ENCODE measurements at regions not wholly inside any gene's neighbourhood (a gene's known extent, or its start where the extent isn't known, plus 50 kb on each side); places are given as distances from the start of the nearest gene placed in this dataset.

DNA sequence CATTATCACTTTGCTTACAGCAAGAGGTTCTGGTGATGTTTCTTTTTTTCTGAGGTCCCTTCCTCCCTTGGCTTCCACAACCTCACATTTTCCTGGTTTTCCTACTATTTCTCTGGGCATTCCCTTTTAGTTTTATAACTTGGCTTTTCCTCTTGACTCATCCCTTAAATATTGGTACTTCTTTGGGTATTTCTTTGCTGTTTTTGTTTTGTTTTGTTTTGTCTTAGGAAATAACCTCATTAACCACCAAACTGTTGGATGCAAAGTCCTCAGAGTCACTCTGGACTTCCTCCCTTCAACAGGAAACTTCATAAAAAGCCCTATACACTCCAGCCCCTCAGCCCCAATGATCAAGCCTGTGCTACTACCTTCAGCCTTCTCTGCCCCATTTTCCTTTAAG lies 211.1 kb downstream of the DUSP10 start:
- Histone ChIP-seq H3K79me2 (ENCODE audit: insufficient read depth, low read length) (no peaks in the 10 kb centered on the region), H3K36me3 (ENCODE audit: insufficient read depth, low read length) (no peaks in the 10 kb centered on the region), H3K9ac (ENCODE audit: low read length) (no peak overlapping the region), H3K9me3 (ENCODE audit: insufficient read depth, low read depth, low read length) (no peaks in the 10 kb centered on the region), H3K4me2 (ENCODE audit: low read length) (no peak overlapping the region), H2AFZ (ENCODE audit: low read depth, low read length) (no peak overlapping the region), H3K27ac (ENCODE audit: low read depth, low read length) (no peak overlapping the region), H3K4me1 (ENCODE audit: insufficient read depth, low read length) (no peaks in the 10 kb centered on the region), H3K4me3 (ENCODE audit: insufficient read depth, low read depth, low read length) (no peak overlapping the region), H3K27me3 (ENCODE audit: insufficient read depth, low read length) (peaks cover 13% of the 10 kb centered on the region), H4K20me1 (ENCODE audit: insufficient read depth, low read length) (no peaks in the 10 kb centered on the region)
- Mint-ChIP-seq H3K27ac (ENCODE audit: unreplicated experiment) (no peak overlapping the region), H3K27me3 (ENCODE audit: low read depth, unreplicated experiment) (peaks cover 8% of the 10 kb centered on the region), H3K4me1 (ENCODE audit: low read depth, unreplicated experiment) (no peaks in the 10 kb centered on the region), H3K4me3 (ENCODE audit: unreplicated experiment) (no peak overlapping the region), H3K36me3 (ENCODE audit: low read depth, unreplicated experiment) (no peaks in the 10 kb centered on the region), H3K9me3 (ENCODE audit: unreplicated experiment) (no peaks in the 10 kb centered on the region)
- DNase-seq (ENCODE audit: low read depth) (no peak), FAIRE-seq (no peak)
- TF ChIP-seq, protein P1, sequence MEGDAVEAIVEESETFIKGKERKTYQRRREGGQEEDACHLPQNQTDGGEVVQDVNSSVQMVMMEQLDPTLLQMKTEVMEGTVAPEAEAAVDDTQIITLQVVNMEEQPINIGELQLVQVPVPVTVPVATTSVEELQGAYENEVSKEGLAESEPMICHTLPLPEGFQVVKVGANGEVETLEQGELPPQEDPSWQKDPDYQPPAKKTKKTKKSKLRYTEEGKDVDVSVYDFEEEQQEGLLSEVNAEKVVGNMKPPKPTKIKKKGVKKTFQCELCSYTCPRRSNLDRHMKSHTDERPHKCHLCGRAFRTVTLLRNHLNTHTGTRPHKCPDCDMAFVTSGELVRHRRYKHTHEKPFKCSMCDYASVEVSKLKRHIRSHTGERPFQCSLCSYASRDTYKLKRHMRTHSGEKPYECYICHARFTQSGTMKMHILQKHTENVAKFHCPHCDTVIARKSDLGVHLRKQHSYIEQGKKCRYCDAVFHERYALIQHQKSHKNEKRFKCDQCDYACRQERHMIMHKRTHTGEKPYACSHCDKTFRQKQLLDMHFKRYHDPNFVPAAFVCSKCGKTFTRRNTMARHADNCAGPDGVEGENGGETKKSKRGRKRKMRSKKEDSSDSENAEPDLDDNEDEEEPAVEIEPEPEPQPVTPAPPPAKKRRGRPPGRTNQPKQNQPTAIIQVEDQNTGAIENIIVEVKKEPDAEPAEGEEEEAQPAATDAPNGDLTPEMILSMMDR (IDR thresholded peaks at IDR 0.05; ENCODE audit: insufficient read depth, low read depth, low read length) = no peak
- TF ChIP-seq EZH2 (IDR thresholded peaks at IDR 0.05; ENCODE audit: insufficient read depth, low read length) = no peak

DNA sequence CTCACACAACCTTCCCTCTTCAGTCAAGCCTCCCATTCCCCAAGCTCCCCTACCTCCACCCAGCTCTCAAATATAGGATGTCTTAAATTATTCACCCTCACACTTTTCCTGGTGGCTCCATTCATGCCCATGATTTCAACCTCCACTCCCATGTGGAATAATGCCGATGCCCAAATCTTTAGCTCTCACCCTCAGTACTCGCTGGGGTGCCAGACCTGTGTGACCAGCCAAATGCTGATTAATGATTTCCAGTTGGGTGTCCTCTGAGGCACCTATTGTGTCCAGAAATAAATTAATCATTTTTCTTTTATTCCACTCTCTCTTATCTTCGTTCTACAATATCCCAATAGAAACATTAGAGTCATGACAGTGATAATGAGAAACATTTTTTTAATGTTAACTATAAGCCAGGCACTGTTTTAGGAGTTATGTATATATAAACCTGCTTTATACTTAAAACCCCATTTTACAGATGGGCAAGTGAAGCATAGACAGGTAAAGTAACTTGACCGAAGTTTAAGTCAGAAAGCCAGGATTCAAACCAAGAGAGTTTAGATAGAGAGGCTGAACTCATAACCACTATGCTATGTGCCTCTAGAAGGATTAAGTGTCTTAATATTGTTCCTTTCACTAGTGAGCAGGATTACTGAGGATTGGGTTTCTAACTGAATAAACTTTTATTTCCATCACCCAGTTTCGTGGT lies 209.7 kb downstream of the DUSP10 start:
- Mint-ChIP-seq H3K36me3 (ENCODE audit: low read depth, unreplicated experiment) (no peaks in the 10 kb centered on the region), H3K27me3 (ENCODE audit: low read depth, unreplicated experiment) (peaks cover 14% of the 10 kb centered on the region), H3K27ac (ENCODE audit: unreplicated experiment) (no peak overlapping the region), H3K9me3 (ENCODE audit: unreplicated experiment) (peaks cover 2% of the 10 kb centered on the region), H3K4me3 (ENCODE audit: unreplicated experiment) (no peak overlapping the region), H3K4me1 (ENCODE audit: low read depth, unreplicated experiment) (no peaks in the 10 kb centered on the region)
- no peaks in the 10 kb centered on the region for H3K36me3 ChIP-seq (ENCODE audit: insufficient read depth, low read length)
- H3K9ac ChIP-seq (ENCODE audit: low read length) = no peak overlapping the region
- no peaks in the 10 kb centered on the region for H3K4me1 ChIP-seq (ENCODE audit: insufficient read depth, low read length)
- FAIRE-seq (no peak), DNase-seq (ENCODE audit: low read depth) (no peak)
- peaks cover 13% of the 10 kb centered on the region for H3K27me3 ChIP-seq (ENCODE audit: insufficient read depth, low read length)
- no peaks in the 10 kb centered on the region for H3K9me3 ChIP-seq (ENCODE audit: insufficient read depth, low read depth, low read length)
- no peak overlapping the region for H2AFZ ChIP-seq (ENCODE audit: low read depth, low read length)
- no peak overlapping the region for H3K4me3 ChIP-seq (ENCODE audit: insufficient read depth, low read depth, low read length)
- no peak overlapping the region for H3K4me2 ChIP-seq (ENCODE audit: low read length)
- H3K27ac ChIP-seq (ENCODE audit: low read depth, low read length) = no peak overlapping the region
- H3K79me2 ChIP-seq (ENCODE audit: insufficient read depth, low read length) = no peaks in the 10 kb centered on the region
- H4K20me1 ChIP-seq (ENCODE audit: insufficient read depth, low read length) = no peaks in the 10 kb centered on the region
- TF ChIP-seq, protein P1 (IDR thresholded peaks at IDR 0.05; ENCODE audit: insufficient read depth, low read depth, low read length) = no peak
- no peak for TF ChIP-seq EZH2 (IDR thresholded peaks at IDR 0.05; ENCODE audit: insufficient read depth, low read length)

- H3K9ac ChIP-seq (ENCODE audit: low read length) = no peak overlapping the region
- H3K27me3 ChIP-seq (ENCODE audit: insufficient read depth, low read length) = no peaks in the 10 kb centered on the region
- no peak for FAIRE-seq
- Mint-ChIP-seq H3K4me1 (ENCODE audit: low read depth, unreplicated experiment) (no peaks in the 10 kb centered on the region), H3K9me3 (ENCODE audit: unreplicated experiment) (peaks cover 2% of the 10 kb centered on the region), H3K27me3 (ENCODE audit: low read depth, unreplicated experiment) (peaks cover 8% of the 10 kb centered on the region), H3K36me3 (ENCODE audit: low read depth, unreplicated experiment) (no peaks in the 10 kb centered on the region), H3K27ac (ENCODE audit: unreplicated experiment) (no peak overlapping the region), H3K4me3 (ENCODE audit: unreplicated experiment) (no peak overlapping the region)
- H3K79me2 ChIP-seq (ENCODE audit: insufficient read depth, low read length) = no peaks in the 10 kb centered on the region
- H3K36me3 ChIP-seq (ENCODE audit: insufficient read depth, low read length) = no peaks in the 10 kb centered on the region
- H3K4me2 ChIP-seq (ENCODE audit: low read length) = no peak overlapping the region
- H3K9me3 ChIP-seq (ENCODE audit: insufficient read depth, low read depth, low read length) = no peaks in the 10 kb centered on the region
- DNase-seq (ENCODE audit: low read depth) = no peak
- TF ChIP-seq EZH2 (IDR thresholded peaks at IDR 0.05; ENCODE audit: insufficient read depth, low read length) = no peak
- TF ChIP-seq, protein P1 (IDR thresholded peaks at IDR 0.05; ENCODE audit: insufficient read depth, low read depth, low read length) = no peak
- no peak overlapping the region for H3K27ac ChIP-seq (ENCODE audit: low read depth, low read length)
- H3K4me1 ChIP-seq (ENCODE audit: insufficient read depth, low read length) = no peaks in the 10 kb centered on the region
- no peaks in the 10 kb centered on the region for H4K20me1 ChIP-seq (ENCODE audit: insufficient read depth, low read length)
- H3K4me3 ChIP-seq (ENCODE audit: insufficient read depth, low read depth, low read length) = no peak overlapping the region
- H2AFZ ChIP-seq (ENCODE audit: low read depth, low read length) = no peak overlapping the region
Observed at GRCh38 chr1:221541296-221541695, 200.6 kb downstream of the DUSP10 start.

Measured in astrocyte (in vitro differentiated cells and primary cell).